CD14-positive monocyte (primary cell): ENCODE measurements at regions not wholly inside any gene's neighbourhood (a gene's known extent, or its start where the extent isn't known, plus 50 kb on each side); places are given as distances from the start of the nearest gene placed in this dataset.

Experiments
- DNase-seq, 3 donors: peaks; one replicate each; pipeline ENCODE4 v3.0.0-alpha.2; 2011 to 2022
- H2AFZ ChIP-seq: 2 replicates; pipeline ENCODE4 v1.6.0; 2012; ENCODE audit warnings: mild to moderate bottlenecking, low read depth, low read length, inconsistent platforms; ENCODE audit not compliant: insufficient read depth, poor library complexity, severe bottlenecking
- H3K27ac ChIP-seq, 2 donors: 1 replicate in 1 of 2; 2 replicates in 1 of 2; pipeline ENCODE4 v1.5.1; 2012 to 2013; ENCODE audit warnings: low read length in 2 of 2, control low read depth in 1 of 2, inconsistent platforms in 1 of 2, low read depth in 1 of 2, mild to moderate bottlenecking in 1 of 2
- H3K27me3 ChIP-seq, 2 donors: one replicate each; pipeline versions ENCODE4 v1.6.0 to v1.6.1; 2011 to 2013; ENCODE audit warnings: low read length in 2 of 2; ENCODE audit not compliant: control insufficient read depth in 2 of 2, insufficient read depth in 2 of 2
- H3K36me3 ChIP-seq, 2 donors: replicated peaks in 1 of 2; 1 replicate in 1 of 2; 2 replicates in 1 of 2; pipeline versions ENCODE4 v1.5.1 to v1.6.1; 2012 to 2013; ENCODE audit warnings: low read length in 2 of 2, control low read depth in 1 of 2, inconsistent platforms in 1 of 2, mild to moderate bottlenecking in 1 of 2; ENCODE audit not compliant: insufficient read depth in 2 of 2, control insufficient read depth in 1 of 2
- H3K4me1 ChIP-seq, 2 donors: 1 replicate in 1 of 2; 2 replicates in 1 of 2; pipeline versions ENCODE4 v1.5.1 to v1.6.1; 2012 to 2013; ENCODE audit warnings: low read length in 2 of 2, control low read depth in 1 of 2, inconsistent platforms in 1 of 2, mild to moderate bottlenecking in 1 of 2, moderate library complexity in 1 of 2; ENCODE audit not compliant: insufficient read depth in 2 of 2, control insufficient read depth in 1 of 2
- H3K4me2 ChIP-seq: replicated peaks from 2 replicates; pipeline ENCODE3; 2012; ENCODE audit warnings: low read length, moderate library complexity, mild to moderate bottlenecking; ENCODE audit not compliant: poor library complexity, severe bottlenecking; ENCODE audit errors: extremely low read depth
- H3K4me3 ChIP-seq, 3 experiments: fragments of 200-600 bp in 1 of 3; sonication (generic) in 1 of 3; replicated peaks in 1 of 3; 1 replicate in 2 of 3; 2 replicates in 1 of 3; pipeline ENCODE4 v1.5.1; 2011 to 2013; ENCODE audit warnings: low read length in 3 of 3, mild to moderate bottlenecking in 3 of 3, control low read depth in 2 of 3, low read depth in 2 of 3, inconsistent platforms in 1 of 3, moderate library complexity in 1 of 3
- H3K79me2 ChIP-seq: 2 replicates; pipeline ENCODE4 v1.6.0; 2012; ENCODE audit warnings: mild to moderate bottlenecking, control low read depth, inconsistent platforms, low read length, moderate library complexity; ENCODE audit not compliant: insufficient read depth
- H3K9ac ChIP-seq: 2 replicates; pipeline ENCODE4 v1.6.0; 2017; ENCODE audit warnings: low read length, mild to moderate bottlenecking; ENCODE audit not compliant: insufficient read depth, poor library complexity, severe bottlenecking
- H3K9me3 ChIP-seq, 2 donors: replicated peaks in 1 of 2; 1 replicate in 1 of 2; 2 replicates in 1 of 2; pipeline versions ENCODE4 v1.5.1 to v1.6.1; 2012 to 2013; ENCODE audit warnings: low read length in 2 of 2, control low read depth in 1 of 2; ENCODE audit not compliant: control insufficient read depth in 1 of 2, insufficient read depth in 1 of 2
- H4K20me1 ChIP-seq: 2 replicates; pipeline ENCODE4 v1.6.0; 2012; ENCODE audit warnings: mild to moderate bottlenecking, low read length, control low read depth, moderate library complexity; ENCODE audit not compliant: insufficient read depth
- H3K27ac Mint-ChIP-seq, 7 donors: one replicate each; pipeline ENCODE4 v1.8.0; 2020; ENCODE audit warnings: mild to moderate bottlenecking in 7 of 7, mixed read lengths in 7 of 7, moderate library complexity in 6 of 7, inconsistent platforms in 2 of 7
- H3K27me3 Mint-ChIP-seq, 3 donors: one replicate each; pipeline ENCODE4 v1.8.0; 2021 to 2022; ENCODE audit warnings: low read depth in 3 of 3, mild to moderate bottlenecking in 3 of 3, mixed read lengths in 3 of 3, moderate library complexity in 3 of 3, inconsistent platforms in 1 of 3
- H3K36me3 Mint-ChIP-seq, 2 donors: one replicate each; pipeline ENCODE4 v1.8.0; 2020; ENCODE audit warnings: mixed read lengths in 2 of 2, inconsistent platforms in 1 of 2, mild to moderate bottlenecking in 1 of 2
- H3K4me1 Mint-ChIP-seq: one replicate; pipeline ENCODE4 v1.8.0; 2020; ENCODE audit warnings: mild to moderate bottlenecking, mixed read lengths
- H3K4me3 Mint-ChIP-seq, 2 donors: one replicate each; pipeline ENCODE4 v1.8.0; 2020; ENCODE audit warnings: mild to moderate bottlenecking in 2 of 2, mixed read lengths in 2 of 2, moderate library complexity in 1 of 2
- H3K9me3 Mint-ChIP-seq, 7 donors: one replicate each; pipeline ENCODE4 v1.8.0; 2020 to 2022; ENCODE audit warnings: mixed read lengths in 7 of 7, mild to moderate bottlenecking in 6 of 7, moderate library complexity in 6 of 7, inconsistent platforms in 2 of 7
- CTCF ChIP-seq: fragments of 200-600 bp; IDR thresholded peaks from one replicate; pipeline ENCODE4 v1.8.0; 2022; ENCODE audit warnings: antibody characterized with exemption, mild to moderate bottlenecking
- WGBS: methylation state at CpG from one replicate; pipeline ENCODE4 v1.1.5; 2013; ENCODE audit warnings: missing lambda C conversion rate; ENCODE audit not compliant: insufficient coverage; 5-methylcytosine and 5-hydroxymethylcytosine counted together
- intact Hi-C, 2 donors: fragments of 100-400 bp; cut with micrococcal nuclease; formaldehyde crosslinking; loops; one replicate each; pipeline versions ENCODE4 v1.15.0 to v1.15.1; 2023

GRCh38 chr5:136731241-136731900, 366.0 kb upstream of the TRPC7 start:
- Histone ChIP-seq H3K36me3 (no peaks in the 10 kb centered on the region), H3K4me1 (no peaks in the 10 kb centered on the region), H3K4me2 (no peak overlapping the region), H4K20me1 (no peaks in the 10 kb centered on the region), H3K9me3 (no peaks in the 10 kb centered on the region), H3K27me3 (no peaks in the 10 kb centered on the region), H3K9ac (no peak overlapping the region), H3K79me2 (no peaks in the 10 kb centered on the region), H2AFZ (no peak overlapping the region), H3K4me3 (no peak overlapping the region), H3K27ac (no peak overlapping the region)
- no peak for DNase-seq
- no peak overlapping the region for H3K27ac Mint-ChIP-seq
- WGBS, result no CpG with 5 or more reads among the region's 3 CpGs
- H3K4me3 Mint-ChIP-seq, result no peak overlapping the region
- H3K4me1 Mint-ChIP-seq, result no peaks in the 10 kb centered on the region
- no peaks in the 10 kb centered on the region for H3K36me3 Mint-ChIP-seq
- H3K27me3 Mint-ChIP-seq, result peaks cover 0 to 1% (median 0%) of the 10 kb centered on the region in 3 donors
- no peak for TF ChIP-seq CTCF
- H3K9me3 Mint-ChIP-seq, result peaks cover 0 to 6% (median 2%) of the 10 kb centered on the region in 7 donors
- intact Hi-C loops, result no loop called here

GRCh38 chr5:136730426-136730825, 365.1 kb upstream of the TRPC7 start:
- H3K4me1 ChIP-seq, result no peaks in the 10 kb centered on the region
- Mint-ChIP-seq H3K9me3 (peaks cover 0 to 6% (median 3%) of the 10 kb centered on the region in 7 donors), H3K36me3 (no peaks in the 10 kb centered on the region), H3K27me3 (no peaks in the 10 kb centered on the region), H3K4me1 (no peaks in the 10 kb centered on the region), H3K4me3 (no peak overlapping the region), H3K27ac (no peak overlapping the region)
- intact Hi-C loops, result no loop called here
- DNase-seq, result no peak
- no peaks in the 10 kb centered on the region for H3K9me3 ChIP-seq
- no peaks in the 10 kb centered on the region for H4K20me1 ChIP-seq
- 83% methylated on average over 1 of the region's 3 CpGs for whole genome bisulfite sequencing
- no peak overlapping the region for H3K9ac ChIP-seq
- H3K36me3 ChIP-seq, result no peaks in the 10 kb centered on the region
- no peak overlapping the region for H3K4me2 ChIP-seq
- TF ChIP-seq CTCF, result no peak
- H3K27me3 ChIP-seq, result no peaks in the 10 kb centered on the region
- H2AFZ ChIP-seq, result no peak overlapping the region
- no peak overlapping the region for H3K27ac ChIP-seq
- no peak overlapping the region for H3K4me3 ChIP-seq
- no peaks in the 10 kb centered on the region for H3K79me2 ChIP-seq
